ENCODE measurements at regions not wholly inside any gene's neighbourhood (a gene's known extent, or its start where the extent isn't known, plus 50 kb on each side); places are given as distances from the start of the nearest gene placed in this dataset.
A peak's percentile ranks its signal among the peaks of the same experiment; 100 is the strongest.
"Not testable (repeated sequence)": the region's sequence is repeated elsewhere in the genome, so short reads cannot be mapped to it uniquely, and the experiment has no call there.

- no peak for DNase-seq
Measured at GRCh38 chr18:54662986-54663385, 71.9 kb downstream of the DYNAP start.

GRCh38 chr18:54669701-54670100, 78.7 kb downstream of the DYNAP start:
- not testable (repeated sequence) for DNase-seq

GRCh38 chr18:54671291-54671881, 80.3 kb downstream of the DYNAP start:
- DNase-seq: no peak

DNA sequence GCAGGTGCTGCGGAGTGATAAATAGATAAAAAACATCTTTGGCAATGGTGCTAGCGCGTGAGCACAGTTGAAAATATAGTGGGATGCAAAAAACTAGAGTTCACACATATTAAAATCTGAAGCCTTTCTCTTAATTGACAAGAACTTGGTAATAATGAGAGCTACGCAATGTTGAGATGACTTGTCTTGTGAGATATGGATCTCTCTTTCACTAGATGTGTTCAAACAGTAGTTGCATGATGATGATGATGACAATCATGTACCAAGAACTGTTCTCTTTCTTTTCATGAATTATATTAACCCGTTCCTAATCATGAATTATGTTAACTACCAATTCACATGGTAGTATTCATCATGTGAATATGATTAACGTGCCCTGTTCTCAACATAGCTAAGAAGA, 81.1 kb downstream of the DYNAP start:
- no peak for DNase-seq

GRCh38 chr18:54672846-54673475, 81.9 kb downstream of the DYNAP start:
- DNase-seq: no peak

DNA sequence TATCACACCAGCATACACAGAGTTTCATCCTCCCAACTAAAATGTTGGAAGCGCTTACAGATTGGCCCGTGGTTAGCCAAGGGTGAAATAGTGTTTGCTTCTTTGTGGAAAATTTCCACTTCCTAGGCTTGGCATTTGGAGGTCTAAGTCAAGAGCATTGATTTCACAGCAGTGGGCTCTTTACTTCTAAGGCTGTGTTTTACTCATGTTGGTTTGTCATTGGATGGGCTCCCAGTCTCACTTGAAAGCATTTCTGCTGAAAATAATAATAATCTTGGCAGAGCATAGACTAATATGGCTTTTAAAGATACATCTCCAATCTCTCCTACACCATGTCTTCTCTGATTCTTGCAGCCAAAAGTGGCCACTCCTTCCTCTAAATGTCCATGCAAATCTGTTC, 82.9 kb downstream of the DYNAP start:
- no peak for DNase-seq

GRCh38 chr18:54675076-54675475, 84.0 kb downstream of the DYNAP start:
- no peak for DNase-seq

DNA sequence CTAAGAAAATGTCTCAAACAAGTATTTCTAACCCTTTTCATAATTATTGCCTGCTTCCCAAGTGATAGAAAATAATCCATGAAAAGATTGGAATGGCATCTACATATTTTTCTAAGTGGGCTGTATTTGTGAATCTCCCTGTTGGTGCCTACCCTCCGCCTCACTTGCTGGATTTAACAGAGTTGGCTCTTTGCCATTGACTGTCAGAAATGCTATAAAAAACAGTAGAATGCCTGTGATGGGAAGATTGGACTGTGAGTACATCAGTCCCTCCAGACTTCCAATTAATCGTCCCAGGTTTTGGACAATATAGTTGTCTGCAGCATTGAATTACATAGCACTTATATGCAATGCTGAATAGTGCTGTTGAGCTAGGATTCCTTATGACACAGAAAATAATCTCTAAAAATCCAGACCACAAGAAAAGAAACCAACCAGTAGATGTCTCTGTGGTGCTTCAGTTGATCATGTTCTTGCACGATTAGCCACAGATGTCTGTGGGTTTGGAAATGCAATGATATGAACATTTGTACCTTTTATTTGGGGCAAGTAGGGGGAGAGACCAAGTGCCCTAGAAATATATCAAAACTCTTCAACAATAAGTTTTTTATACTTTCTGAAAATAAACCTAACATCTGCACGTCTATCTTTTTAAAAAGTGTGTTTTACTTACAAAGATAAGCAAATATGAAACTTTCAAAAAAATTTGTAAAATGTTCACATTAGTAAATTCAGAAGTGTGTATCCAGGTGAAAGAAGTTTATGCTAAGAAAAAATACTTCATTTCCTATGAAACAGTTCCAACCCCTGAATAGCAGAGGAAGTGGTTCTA, 88.5 kb downstream of the DYNAP start:
- DNase-seq: peak; percentile 3

- no peak for DNase-seq
Measured at GRCh38 chr18:54684784-54685183, 93.7 kb downstream of the DYNAP start.

DNA sequence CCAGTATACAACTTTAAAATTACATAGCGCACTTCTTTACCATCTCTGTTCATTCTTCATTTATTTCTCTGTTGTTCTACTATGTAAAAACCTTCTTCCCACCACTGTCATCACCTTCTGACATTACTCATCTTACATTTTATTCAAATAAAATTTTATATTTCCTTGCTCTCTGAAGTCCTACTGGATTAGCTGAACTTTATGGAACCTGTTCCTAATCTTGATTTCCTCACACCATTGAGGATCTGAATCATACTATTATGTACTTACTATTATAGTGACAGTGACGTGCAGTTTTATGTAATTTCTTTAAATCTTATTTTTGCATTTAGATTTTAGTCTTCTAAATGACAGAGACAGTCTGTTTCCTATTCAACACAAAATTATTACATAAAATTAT, 98.3 kb downstream of the DYNAP start:
- DNase-seq: no peak

GRCh38 chr18:54690198-54690597, 99.2 kb downstream of the DYNAP start:
- DNase-seq: no peak

DNA sequence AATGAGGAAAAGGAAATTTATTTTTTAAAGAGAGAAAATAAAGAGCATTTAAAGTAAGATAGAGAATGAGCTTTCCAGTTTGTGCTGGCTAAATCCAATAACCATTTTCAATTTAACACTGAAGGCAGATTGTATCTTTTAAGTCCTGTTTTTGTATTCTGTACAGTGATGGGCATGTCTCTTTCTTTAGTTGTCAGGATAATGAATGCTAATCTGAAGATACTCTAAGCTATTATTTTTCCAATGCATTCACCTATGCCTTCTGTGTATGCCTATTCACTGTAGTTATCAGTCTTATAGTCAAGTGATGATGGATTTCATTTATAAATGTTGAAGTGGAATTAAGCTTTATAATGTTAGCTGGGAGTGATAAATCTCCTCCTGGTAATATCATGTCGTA, 101.4 kb downstream of the DYNAP start:
- no peak for DNase-seq

DNA sequence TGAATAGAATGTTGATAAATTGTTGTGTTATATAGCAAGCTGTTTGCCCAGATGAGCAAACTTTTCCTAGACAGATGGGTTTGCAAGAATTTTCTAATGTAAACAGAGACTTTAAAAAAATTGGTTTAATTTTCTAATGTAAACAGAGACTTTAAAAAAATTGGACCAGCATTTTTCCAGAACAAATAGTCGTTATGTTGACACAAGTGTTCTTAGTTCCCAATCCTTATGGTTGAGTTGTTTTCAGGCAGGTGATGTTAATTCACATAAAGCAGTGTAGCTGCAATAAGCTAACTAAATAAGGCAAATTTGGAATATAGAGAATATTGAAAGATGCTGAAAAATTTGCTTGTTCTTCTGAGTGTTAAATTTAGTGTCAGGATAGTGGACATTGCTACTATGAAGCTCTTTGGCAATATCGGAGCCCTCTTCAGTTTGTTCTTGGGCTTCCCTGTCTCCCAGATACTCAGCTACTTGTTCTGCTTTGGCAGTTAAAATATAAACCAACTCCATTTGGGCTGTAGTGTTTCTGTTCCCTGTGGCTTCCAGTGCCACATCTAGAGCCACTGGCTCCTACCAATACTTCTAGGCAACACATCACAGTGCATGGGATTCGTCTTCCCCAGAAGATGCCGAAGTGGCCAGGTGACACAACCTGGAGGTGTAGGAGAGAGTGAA, 105.7 kb downstream of the DYNAP start:
- no peak for DNase-seq

DNA sequence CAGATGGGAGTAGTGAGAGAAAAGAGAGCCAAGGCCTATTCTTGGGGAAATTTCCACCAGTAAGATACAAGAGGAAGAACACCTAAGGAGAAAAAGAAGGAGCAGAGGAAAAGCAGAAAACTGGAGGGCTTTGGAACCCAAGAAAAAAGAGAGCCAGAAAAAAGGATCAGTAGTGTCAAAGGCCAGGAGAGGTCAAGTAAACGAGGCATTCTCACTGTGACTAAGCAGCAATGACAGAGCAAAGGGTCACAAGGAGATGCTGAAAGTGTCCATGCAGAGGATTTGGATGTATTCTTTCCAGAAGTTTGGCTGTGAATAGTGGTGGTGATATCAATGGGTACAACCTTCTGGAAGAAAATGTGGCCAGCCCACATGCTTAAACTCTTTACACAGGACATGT, 109.5 kb downstream of the DYNAP start:
- DNase-seq: no peak

- no peak for DNase-seq
Measured at GRCh38 chr18:54702686-54703085, 111.6 kb downstream of the DYNAP start.

DNA sequence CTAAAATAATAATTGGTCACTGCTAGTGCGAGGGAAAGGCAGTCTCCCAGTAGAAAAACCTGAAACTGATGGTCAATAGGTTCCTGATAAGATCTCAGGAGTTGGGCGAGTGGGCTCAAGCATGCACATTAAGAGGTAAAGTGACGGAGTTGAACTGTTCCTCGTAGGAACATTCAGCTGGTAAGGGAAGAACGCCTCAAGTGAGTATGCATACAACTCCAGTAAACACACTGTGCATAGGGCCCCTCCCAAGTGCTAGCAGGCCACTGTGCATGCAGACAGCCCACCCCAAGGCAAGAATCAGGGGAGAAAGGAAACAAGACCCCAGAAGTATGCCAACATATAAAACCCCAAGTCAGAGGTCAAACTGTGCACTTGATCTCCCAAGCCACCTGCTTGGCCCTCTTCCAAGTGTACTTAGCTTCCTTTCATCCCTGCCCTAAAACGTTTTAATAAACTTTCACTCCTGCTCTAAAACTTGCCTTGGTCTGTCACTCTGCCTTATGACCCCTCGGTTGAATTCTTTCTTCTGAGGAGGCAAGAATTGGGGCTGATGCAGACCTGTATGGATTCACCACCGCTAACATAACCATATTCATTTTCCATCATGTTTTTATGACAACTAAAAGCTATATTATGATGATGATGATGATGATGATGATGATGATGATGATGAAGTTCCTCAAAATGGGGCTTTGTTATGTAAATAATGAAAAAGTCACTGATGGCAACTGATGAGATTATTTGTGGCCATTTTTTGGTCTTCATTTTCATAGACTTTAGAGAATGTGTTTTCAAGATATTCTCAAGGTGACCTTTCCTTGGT, 118.0 kb upstream of the RAB27B start:
- DNase-seq: no peak

GRCh38 chr18:54710900-54711281, 117.4 kb upstream of the RAB27B start:
- DNase-seq: no peak

DNA sequence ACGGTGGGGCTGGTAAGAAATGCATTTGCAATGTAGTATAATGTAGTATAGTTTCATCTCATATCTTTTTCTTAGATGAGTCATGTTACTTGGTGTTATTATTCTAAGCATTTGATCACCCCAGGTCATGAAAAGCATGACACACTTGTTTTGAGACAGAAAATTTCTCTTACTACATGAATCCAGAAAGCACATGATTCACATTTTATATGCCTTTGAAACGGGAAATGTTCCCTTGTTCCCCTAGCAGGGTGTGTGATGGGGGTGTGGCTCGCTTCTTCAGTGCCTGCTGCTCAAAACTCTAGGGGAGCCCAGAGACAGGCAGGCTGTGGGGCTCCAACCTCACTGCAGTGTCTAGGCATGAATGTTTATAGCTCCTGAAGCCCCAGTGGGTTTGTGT, 116.0 kb upstream of the RAB27B start:
- DNase-seq: no peak

DNA sequence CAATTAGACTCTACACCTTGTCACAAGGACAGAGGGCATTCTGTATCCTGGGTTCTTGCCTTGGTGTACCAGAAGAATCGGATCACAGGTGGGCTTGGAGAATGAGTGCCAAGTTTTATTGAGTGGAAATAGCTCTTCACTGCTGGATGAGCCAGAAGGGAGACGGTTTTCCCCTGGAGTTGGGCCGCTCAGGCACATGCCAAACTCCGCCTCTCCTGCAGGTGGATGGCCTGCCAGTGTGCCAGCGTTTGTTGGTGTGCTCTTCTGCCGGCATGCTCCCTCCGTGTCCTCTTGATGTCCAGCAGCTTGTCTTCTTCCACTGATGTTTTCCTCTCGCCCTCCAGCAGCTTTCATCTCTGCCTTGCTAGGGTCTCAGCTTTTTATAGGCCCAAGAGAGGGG, 115.5 kb upstream of the RAB27B start:
- DNase-seq: no peak

DNA sequence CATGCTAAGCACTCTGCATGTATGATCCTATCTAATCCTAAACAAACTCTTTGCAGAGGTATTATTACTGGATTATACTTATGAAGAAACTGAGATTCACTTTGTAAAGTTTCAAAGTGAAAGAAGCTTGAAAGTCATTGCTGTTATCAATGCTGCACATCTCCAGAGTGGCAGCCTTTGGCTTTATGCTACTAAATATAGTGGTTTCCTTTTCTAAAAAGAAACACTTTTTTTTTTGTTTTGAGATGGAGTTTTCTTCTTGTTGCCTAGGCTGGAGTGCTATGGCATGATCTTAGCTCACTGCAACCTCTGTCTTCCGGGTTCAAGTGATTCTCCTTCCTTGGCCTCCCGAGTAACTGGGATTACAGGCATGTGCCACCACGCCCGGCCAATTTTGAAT, 114.9 kb upstream of the RAB27B start:
- DNase-seq: no peak

- no peak for DNase-seq
Measured at GRCh38 chr18:54714851-54715250, 113.4 kb upstream of the RAB27B start.

DNA sequence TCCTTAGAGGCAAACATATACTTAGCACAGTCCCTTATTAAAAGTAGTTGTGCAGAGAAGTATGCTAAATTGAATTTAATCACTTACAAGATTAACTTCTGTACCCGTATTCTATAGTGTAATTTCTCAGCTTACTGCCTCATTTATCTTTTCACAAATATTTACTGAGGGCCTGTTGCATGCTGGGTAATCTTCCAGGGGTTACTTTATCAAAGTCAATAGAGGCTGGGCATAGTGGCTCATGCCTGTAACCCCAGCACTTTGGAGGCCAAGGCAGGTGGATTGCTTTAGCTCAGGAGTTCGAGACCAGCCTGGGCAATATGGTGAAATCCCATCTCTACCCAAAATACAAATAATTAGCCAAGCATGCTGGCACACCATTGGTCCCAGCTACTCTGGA, 111.7 kb upstream of the RAB27B start:
- DNase-seq: no peak

Data from DMS 273 treated with DMSO at 0.1 percent for 48 hours (cell line).